GM19043 (cell line): ENCODE measurements at regions not wholly inside any gene's neighbourhood (a gene's known extent, or its start where the extent isn't known, plus 50 kb on each side); places are given as distances from the start of the nearest gene placed in this dataset.
"Not testable (repeated sequence)": the region's sequence is repeated elsewhere in the genome, so short reads cannot be mapped to it uniquely, and the experiment has no call there.

Source experiments
- ATAC-seq: cut with Tn5 transposase; IDR thresholded peaks from one replicate; pipeline ENCODE4 v1.9.1; 2021; ENCODE audit warnings: low read depth; ENCODE audit not compliant: unreplicated experiment

DNA sequence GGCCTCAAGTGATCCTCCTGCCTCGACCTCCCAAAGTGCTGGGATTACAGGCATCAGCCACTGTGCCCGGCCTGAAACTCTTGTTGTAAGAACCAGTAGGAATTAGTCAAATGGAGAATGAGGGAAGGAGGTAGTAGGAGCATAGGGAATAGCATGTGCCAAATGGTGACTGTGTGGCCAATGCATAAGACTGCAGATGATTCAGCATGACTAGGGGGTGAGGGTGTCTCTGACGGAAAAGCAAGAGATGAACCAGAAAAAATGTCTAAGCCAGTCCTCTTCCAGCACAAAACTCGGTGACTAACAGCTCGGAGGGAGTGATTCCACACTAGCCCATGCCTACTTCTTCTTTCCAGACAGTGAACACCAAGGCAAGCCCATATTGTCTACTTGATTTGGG lies 58.2 kb upstream of the DUSP21 start:
- no peak for ATAC-seq

DNA sequence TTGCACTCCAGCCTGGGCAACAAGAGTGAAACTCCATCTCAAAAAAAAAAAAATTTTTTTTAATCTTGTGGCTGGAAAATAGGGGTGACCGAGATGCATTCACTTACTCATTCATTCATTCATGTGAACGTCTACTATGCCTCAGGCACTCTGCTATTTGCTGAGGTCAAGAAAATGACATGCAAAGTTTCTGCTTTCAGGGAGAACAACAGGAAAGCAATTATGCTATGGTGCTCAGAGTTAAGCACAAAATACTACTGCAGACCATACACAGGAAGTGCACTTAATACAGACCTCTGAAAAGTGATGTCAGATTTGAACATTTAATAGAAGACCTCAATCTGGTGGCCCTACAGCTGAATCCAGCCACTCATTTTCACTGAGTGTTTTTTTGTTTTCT lies 59.6 kb upstream of the DUSP21 start:
- ATAC-seq: no peak

- ATAC-seq: no peak
These were observed 65.6 kb upstream of the DUSP21 start for GRCh38 chrX:44778254-44778653.

DNA sequence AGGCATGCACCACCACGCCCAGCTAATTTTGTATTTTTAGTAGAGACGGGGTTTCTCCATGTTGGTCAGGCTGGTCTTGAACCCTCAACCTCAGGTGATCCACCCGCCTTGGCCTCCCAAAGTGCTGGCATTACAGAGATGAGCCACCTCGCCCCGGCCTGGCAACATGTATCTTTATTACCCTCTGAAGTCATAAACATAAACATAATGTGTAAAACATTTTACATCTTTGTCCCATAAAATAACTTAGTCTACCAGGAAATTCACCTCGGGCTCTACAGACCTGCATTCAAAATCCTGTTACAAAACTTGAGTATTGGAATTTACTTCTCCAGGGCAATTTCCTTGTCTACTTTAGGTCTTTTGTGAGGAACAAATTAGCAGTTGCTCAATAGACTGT lies 68.1 kb upstream of the DUSP21 start:
- ATAC-seq: no peak

- ATAC-seq: not testable (repeated sequence)
These were observed 69.8 kb upstream of the DUSP21 start for GRCh38 chrX:44774066-44774465.

GRCh38 chrX:44770121-44770520 lies 73.7 kb upstream of the DUSP21 start:
- no peak for ATAC-seq

DNA sequence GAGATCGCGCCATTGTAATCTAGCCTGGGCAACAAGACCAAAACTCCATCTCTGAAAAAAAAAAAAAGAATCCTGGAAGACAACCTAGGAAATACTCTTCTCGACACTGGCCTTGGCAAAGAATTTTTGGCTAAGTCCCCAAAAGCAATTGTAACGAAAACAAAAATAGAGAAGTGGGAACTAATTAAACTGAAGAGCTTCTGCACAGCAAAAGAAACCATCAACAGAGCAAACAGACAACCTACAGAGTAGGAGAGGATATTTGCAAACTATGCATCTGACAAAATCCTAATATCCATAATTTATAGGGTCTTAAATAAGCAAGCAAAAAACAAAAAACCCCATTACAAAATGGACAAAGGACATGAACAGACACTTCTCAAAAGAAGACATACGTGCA lies 76.5 kb upstream of the DUSP21 start:
- no peak for ATAC-seq

DNA sequence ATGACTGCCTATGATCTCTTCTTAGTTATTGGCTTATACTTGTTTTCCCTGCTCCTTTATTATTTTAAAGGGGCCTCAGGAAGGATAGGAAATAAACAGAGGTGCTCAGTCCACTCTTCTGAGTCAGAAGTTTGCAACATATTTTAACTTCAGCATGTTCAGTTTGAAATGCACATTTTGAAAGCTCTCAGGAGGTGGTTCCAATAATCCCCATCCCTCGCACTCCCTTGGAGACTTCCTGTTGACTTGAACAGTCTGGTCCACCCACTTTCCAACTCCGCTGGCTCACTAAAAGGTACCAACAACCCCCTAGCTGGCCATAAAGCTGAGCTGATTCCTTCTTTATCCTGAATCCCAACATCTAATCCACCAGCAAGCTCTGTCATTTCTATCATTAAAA lies 78.3 kb upstream of the DUSP21 start:
- ATAC-seq: no peak

- no peak for ATAC-seq
These were observed 95.9 kb upstream of the DUSP21 start for GRCh38 chrX:44747969-44748368.

- no peak for ATAC-seq
These were observed 96.5 kb upstream of the DUSP21 start for GRCh38 chrX:44747317-44747716.

DNA sequence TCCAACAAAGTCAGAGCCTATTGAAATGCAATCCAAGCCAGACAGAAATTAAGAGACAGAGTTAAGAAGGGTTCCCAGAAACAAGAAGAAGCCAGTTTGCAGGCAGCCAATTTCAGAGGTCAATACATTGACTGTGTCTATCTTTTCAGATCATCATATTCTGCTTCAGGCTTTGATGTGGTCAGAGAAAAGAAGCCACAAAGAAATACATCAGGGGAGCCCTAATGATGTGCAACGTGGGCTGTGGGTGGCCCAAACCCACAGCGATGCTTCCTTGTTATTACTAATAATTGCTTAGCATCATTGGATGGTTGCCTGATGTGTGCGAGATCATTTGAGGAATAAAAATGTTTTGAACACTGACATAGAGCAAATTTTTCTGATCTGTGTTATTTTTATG lies 99.0 kb upstream of the DUSP21 start:
- ATAC-seq: no peak

- ATAC-seq: no peak
These were observed 101.2 kb upstream of the DUSP21 start for GRCh38 chrX:44742480-44743155.

DNA sequence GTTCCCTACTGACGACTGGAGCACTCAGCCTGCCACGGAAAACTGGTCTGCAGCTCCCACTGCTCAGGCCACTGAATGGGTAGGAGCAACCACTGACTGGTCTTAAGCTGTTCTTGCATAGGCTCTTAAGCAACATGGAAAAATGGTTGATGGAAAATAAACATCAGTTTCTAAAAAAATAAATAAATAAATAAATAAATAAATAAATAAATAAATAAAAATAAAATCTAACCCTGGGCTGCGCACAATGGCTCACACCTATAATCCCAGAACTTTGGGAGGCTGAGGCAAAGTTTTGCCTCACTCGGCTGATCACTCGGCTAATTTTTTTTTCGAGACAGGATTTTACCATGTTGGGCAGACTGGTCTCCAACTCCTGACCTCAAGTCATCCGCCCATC lies 102.0 kb upstream of the DUSP21 start:
- not testable (repeated sequence) for ATAC-seq

- ATAC-seq: not testable (repeated sequence)
These were observed 102.4 kb upstream of the DUSP21 start for GRCh38 chrX:44741458-44741857.

GRCh38 chrX:44735498-44735897 lies 108.3 kb upstream of the DUSP21 start:
- ATAC-seq: no peak

- no peak for ATAC-seq
These were observed 109.9 kb upstream of the DUSP21 start for GRCh38 chrX:44733931-44734330.

- no peak for ATAC-seq
These were observed 112.7 kb upstream of the DUSP21 start for GRCh38 chrX:44731160-44731559.

- no peak for ATAC-seq
These were observed 120.4 kb upstream of the DUSP21 start for GRCh38 chrX:44723426-44723825.

DNA sequence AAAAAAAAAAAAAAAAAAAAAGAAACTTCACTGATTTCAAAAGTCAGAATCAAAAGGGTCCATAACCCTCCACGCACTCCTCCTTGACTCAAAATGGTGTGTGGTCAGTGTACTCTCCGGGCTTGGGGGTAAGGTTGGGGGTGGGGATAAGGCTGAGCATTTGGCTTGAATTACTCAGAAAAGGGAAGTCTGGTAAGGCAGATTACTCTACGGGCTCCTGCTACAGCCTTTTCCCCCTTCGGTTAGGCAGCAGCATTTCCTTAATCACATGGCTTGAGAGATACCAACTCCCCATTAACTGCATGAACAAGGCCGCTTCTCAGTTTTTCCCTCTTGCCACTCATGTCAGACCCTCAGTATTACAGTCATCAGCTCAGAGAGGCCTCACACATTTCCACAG lies 135.4 kb upstream of the DUSP21 start:
- ATAC-seq: no peak

DNA sequence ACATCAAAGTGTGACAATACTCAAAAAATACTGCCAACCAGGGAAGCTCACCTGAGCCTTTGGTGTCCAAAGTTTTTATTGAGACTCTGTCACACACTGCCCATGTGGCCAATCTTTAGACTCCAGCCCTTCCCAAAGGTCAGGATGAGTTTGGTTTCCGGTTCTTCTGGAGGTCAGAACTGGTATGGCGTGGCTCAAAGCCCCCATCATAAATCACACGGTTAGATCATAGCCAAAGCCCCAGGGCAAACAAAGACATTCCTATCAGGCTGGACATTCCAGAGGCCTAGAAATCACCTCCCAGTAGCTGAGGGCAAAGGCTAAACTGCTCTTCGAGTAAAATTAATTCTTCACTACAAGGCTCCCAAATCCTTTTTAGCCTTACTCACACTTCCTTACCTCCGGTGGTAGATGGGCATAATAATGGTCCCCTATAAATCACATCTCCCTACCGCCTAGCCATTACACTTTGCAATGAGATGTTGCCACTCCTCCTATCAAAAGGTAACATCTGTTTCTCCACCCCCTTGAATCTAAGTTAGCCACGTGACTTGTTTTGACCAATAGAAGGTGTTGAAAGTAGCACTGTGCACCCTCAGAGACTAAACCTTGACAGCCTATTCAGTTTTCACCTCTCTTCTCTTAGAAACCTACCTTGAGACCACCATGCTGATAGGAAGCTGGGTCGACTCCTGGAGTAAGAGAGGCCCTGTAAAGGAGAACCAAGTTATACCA lies 137.8 kb upstream of the DUSP21 start:
- no peak for ATAC-seq

DNA sequence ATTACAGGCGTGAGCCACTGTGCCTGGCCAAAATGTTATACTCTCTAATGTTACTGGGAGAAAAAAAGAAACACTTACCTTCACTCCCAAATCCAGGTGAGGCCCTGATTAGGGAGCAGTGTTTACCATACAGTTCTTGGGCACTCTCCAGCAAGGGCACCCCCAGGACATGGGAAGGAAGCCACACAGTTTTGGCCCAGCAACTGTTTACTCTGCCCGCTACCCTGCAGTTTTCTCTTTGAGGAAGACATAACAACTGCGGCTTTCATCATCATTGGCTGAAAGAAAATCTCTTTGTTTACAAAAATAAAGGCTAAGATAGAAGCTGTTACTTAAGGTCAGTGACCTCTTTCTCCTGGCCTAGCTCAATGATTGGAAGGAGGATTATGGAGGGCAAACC lies 145.5 kb upstream of the DUSP21 start:
- no peak for ATAC-seq

DNA sequence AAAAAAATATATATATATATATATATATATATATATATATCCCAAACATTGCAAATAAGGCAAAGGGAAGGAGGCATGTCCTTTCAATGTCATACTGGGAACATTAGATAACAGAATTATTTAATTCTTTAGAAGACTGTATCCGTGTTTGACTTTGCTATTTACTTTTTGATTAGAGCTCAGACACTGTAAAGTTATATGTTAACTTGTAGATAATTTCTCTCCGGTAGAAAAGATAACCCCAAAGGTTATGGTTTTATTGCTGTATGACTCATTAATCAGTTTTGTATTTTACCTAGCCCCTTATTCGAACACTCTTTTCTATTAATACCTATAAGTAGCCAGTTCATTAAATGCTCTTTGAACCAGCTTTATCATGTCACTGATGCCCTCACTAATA lies 150.6 kb upstream of the DUSP21 start:
- ATAC-seq: no peak
